ENCODE measurements at regions not wholly inside any gene's neighbourhood (a gene's known extent, or its start where the extent isn't known, plus 50 kb on each side); places are given as distances from the start of the nearest gene placed in this dataset.

- Histone ChIP-seq H3K9me3 (ENCODE audit: control insufficient read depth, low read length) (no peaks in the 10 kb centered on the region), H3K36me3 (ENCODE audit: control insufficient read depth, insufficient read depth, low read length) (no peaks in the 10 kb centered on the region), H3K4me3 (ENCODE audit: low read length) (no peak overlapping the region), H3K4me1 (ENCODE audit: control insufficient read depth, insufficient read depth, low read length) (no peaks in the 10 kb centered on the region), H3K9ac (ENCODE audit: low read length) (no peak overlapping the region), H3K27me3 (ENCODE audit: control insufficient read depth, insufficient read depth, low read length) (no peaks in the 10 kb centered on the region)
These were observed 243.4 kb downstream of the ZNF516 start for GRCh38 chr18:76251691-76252090.

DNA sequence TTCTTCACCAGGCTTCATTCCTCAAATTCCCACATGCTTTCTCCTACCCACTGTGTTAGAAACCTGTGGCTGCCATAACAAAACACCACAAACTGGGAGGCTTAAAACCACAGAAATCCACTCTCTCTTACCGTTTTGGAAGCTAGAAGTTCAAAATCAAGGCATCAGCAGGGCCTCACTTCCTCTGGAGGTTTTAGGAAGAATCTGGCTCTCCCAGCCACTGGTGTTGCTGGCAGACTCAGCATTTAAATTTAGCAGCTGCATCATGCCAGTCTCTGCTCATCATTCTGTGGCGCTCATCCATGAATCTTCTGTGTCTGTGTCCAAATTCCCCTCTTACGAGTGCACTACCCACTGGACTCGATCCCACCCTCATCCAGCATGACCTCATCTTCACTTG, 248.5 kb downstream of the ZNF516 start:
- H3K4me3 ChIP-seq (ENCODE audit: low read length) = no peak overlapping the region

DNA sequence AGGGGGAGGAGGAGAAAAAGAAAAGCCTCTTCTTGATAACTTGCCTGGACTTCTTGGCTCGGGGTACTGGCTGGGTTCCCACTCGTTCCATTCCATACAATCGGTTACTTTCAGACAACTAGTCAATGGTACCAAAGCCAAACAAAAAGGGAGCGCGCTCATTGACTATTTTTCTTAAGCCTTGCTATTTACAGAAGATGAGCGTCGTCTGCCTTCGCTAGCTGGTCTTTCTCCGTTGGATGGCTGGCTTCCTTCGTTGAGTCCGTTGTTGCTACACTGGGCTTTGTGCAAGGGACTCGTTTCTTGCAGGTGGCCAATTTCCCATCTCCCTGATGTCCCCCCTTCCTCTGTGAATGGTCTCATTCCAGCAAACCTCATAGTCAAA, 260.4 kb downstream of the ZNF516 start:
- Histone ChIP-seq H3K9me3 (ENCODE audit: control insufficient read depth, low read length) (no peaks in the 10 kb centered on the region), H3K27me3 (ENCODE audit: control insufficient read depth, insufficient read depth, low read length) (no peaks in the 10 kb centered on the region), H3K9ac (ENCODE audit: low read length) (no peak overlapping the region), H3K4me3 (ENCODE audit: low read length) (no peak overlapping the region), H3K4me1 (ENCODE audit: control insufficient read depth, insufficient read depth, low read length) (no peaks in the 10 kb centered on the region), H3K36me3 (ENCODE audit: control insufficient read depth, insufficient read depth, low read length) (no peaks in the 10 kb centered on the region)

More for the DNA sequence above, 248.5 kb downstream of the ZNF516 start:
- Histone ChIP-seq H3K4me1 (ENCODE audit: control insufficient read depth, insufficient read depth, low read length) (no peaks in the 10 kb centered on the region), H3K9ac (ENCODE audit: low read length) (no peak overlapping the region), H3K9me3 (ENCODE audit: control insufficient read depth, low read length) (no peaks in the 10 kb centered on the region), H3K36me3 (ENCODE audit: control insufficient read depth, insufficient read depth, low read length) (no peaks in the 10 kb centered on the region), H3K27me3 (ENCODE audit: control insufficient read depth, insufficient read depth, low read length) (no peaks in the 10 kb centered on the region)

- Histone ChIP-seq H3K9ac (ENCODE audit: low read length) (no peak overlapping the region), H3K27me3 (ENCODE audit: control insufficient read depth, insufficient read depth, low read length) (no peaks in the 10 kb centered on the region), H3K36me3 (ENCODE audit: control insufficient read depth, insufficient read depth, low read length) (no peaks in the 10 kb centered on the region), H3K9me3 (ENCODE audit: control insufficient read depth, low read length) (no peaks in the 10 kb centered on the region), H3K4me1 (ENCODE audit: control insufficient read depth, insufficient read depth, low read length) (no peaks in the 10 kb centered on the region), H3K4me3 (ENCODE audit: low read length) (no peak overlapping the region)
These were observed 261.0 kb downstream of the ZNF516 start for GRCh38 chr18:76233876-76234675.

- Histone ChIP-seq H3K4me1 (ENCODE audit: control insufficient read depth, insufficient read depth, low read length) (no peaks in the 10 kb centered on the region), H3K9me3 (ENCODE audit: control insufficient read depth, low read length) (no peaks in the 10 kb centered on the region), H3K27me3 (ENCODE audit: control insufficient read depth, insufficient read depth, low read length) (no peaks in the 10 kb centered on the region), H3K4me3 (ENCODE audit: low read length) (no peak overlapping the region), H3K9ac (ENCODE audit: low read length) (no peak overlapping the region), H3K36me3 (ENCODE audit: control insufficient read depth, insufficient read depth, low read length) (no peaks in the 10 kb centered on the region)
These were observed 261.6 kb downstream of the ZNF516 start for GRCh38 chr18:76233406-76233805.

GRCh38 chr18:76232779-76233178, 262.3 kb downstream of the ZNF516 start:
- Histone ChIP-seq H3K9ac (ENCODE audit: low read length) (no peak overlapping the region), H3K4me3 (ENCODE audit: low read length) (no peak overlapping the region), H3K27me3 (ENCODE audit: control insufficient read depth, insufficient read depth, low read length) (no peaks in the 10 kb centered on the region), H3K36me3 (ENCODE audit: control insufficient read depth, insufficient read depth, low read length) (no peaks in the 10 kb centered on the region), H3K9me3 (ENCODE audit: control insufficient read depth, low read length) (no peaks in the 10 kb centered on the region), H3K4me1 (ENCODE audit: control insufficient read depth, insufficient read depth, low read length) (no peaks in the 10 kb centered on the region)

GRCh38 chr18:76232010-76232409, 263.0 kb downstream of the ZNF516 start:
- no peak overlapping the region for H3K9ac ChIP-seq (ENCODE audit: low read length)
- H3K27me3 ChIP-seq (ENCODE audit: control insufficient read depth, insufficient read depth, low read length) = no peaks in the 10 kb centered on the region
- H3K36me3 ChIP-seq (ENCODE audit: control insufficient read depth, insufficient read depth, low read length) = no peaks in the 10 kb centered on the region
- no peaks in the 10 kb centered on the region for H3K9me3 ChIP-seq (ENCODE audit: control insufficient read depth, low read length)
- H3K4me3 ChIP-seq (ENCODE audit: low read length) = no peak overlapping the region
- H3K4me1 ChIP-seq (ENCODE audit: control insufficient read depth, insufficient read depth, low read length) = no peaks in the 10 kb centered on the region

- H3K27me3 ChIP-seq (ENCODE audit: control insufficient read depth, insufficient read depth, low read length) = no peaks in the 10 kb centered on the region
- H3K4me1 ChIP-seq (ENCODE audit: control insufficient read depth, insufficient read depth, low read length) = no peaks in the 10 kb centered on the region
- H3K9ac ChIP-seq (ENCODE audit: low read length) = no peak overlapping the region
- no peaks in the 10 kb centered on the region for H3K36me3 ChIP-seq (ENCODE audit: control insufficient read depth, insufficient read depth, low read length)
- no peaks in the 10 kb centered on the region for H3K9me3 ChIP-seq (ENCODE audit: control insufficient read depth, low read length)
- H3K4me3 ChIP-seq (ENCODE audit: low read length) = no peak overlapping the region
These were observed 263.6 kb downstream of the ZNF516 start for GRCh38 chr18:76231402-76231801.

- Histone ChIP-seq H3K4me1 (ENCODE audit: control insufficient read depth, insufficient read depth, low read length) (no peaks in the 10 kb centered on the region), H3K36me3 (ENCODE audit: control insufficient read depth, insufficient read depth, low read length) (no peaks in the 10 kb centered on the region), H3K9ac (ENCODE audit: low read length) (no peak overlapping the region), H3K9me3 (ENCODE audit: control insufficient read depth, low read length) (no peaks in the 10 kb centered on the region), H3K4me3 (ENCODE audit: low read length) (no peak overlapping the region), H3K27me3 (ENCODE audit: control insufficient read depth, insufficient read depth, low read length) (no peaks in the 10 kb centered on the region)
These were observed 264.3 kb downstream of the ZNF516 start for GRCh38 chr18:76230791-76231190.

GRCh38 chr18:76228716-76229115, 266.3 kb downstream of the ZNF516 start:
- Histone ChIP-seq H3K27me3 (ENCODE audit: control insufficient read depth, insufficient read depth, low read length) (no peaks in the 10 kb centered on the region), H3K36me3 (ENCODE audit: control insufficient read depth, insufficient read depth, low read length) (no peaks in the 10 kb centered on the region), H3K4me1 (ENCODE audit: control insufficient read depth, insufficient read depth, low read length) (no peaks in the 10 kb centered on the region), H3K9ac (ENCODE audit: low read length) (no peak overlapping the region), H3K9me3 (ENCODE audit: control insufficient read depth, low read length) (no peaks in the 10 kb centered on the region), H3K4me3 (ENCODE audit: low read length) (no peak overlapping the region)

DNA sequence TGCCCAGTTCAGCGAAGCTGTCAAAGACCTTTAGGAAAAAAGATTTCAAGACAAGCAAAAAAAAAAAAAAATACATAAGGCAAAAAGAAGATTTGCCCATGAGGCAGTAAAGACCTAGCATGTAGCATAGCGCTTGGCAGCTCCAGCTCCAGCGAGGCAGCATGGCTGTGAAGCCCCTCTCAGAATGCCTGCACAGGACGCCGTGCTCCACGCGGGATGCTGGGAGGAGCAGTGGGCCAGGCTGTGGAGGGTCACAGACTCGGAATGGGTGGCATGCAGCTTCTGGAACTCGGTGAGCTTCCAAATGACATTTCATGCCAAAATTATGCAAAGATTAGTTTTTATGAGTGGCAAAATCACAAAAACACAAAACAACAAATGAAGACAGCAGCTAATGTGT, 267.3 kb downstream of the ZNF516 start:
- no peak overlapping the region for H3K4me3 ChIP-seq (ENCODE audit: low read length)
- H3K27me3 ChIP-seq (ENCODE audit: control insufficient read depth, insufficient read depth, low read length) = no peaks in the 10 kb centered on the region
- H3K9ac ChIP-seq (ENCODE audit: low read length) = no peak overlapping the region
- no peaks in the 10 kb centered on the region for H3K36me3 ChIP-seq (ENCODE audit: control insufficient read depth, insufficient read depth, low read length)
- H3K4me1 ChIP-seq (ENCODE audit: control insufficient read depth, insufficient read depth, low read length) = no peaks in the 10 kb centered on the region
- H3K9me3 ChIP-seq (ENCODE audit: control insufficient read depth, low read length) = no peaks in the 10 kb centered on the region

DNA sequence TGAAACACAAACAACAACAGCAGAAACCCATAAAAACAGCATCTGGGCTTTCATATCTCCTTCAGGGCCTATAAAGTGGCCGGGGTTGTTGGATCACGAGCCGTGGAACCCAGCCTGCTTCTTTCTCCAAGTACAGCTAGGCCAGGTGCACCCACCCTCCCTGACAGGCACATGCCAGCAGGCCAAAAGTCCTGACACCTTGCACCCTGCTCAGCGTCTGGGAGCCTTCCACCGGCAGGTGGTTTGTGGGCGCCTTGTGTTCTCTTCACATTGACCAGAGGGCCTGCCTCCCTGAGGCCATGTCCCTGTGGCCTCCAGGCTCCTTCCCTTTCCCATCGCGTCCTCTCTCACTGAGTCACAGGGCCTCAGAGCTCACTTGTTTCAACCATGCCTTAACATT, 271.6 kb downstream of the ZNF516 start:
- Histone ChIP-seq H3K36me3 (ENCODE audit: control insufficient read depth, insufficient read depth, low read length) (no peaks in the 10 kb centered on the region), H3K4me3 (ENCODE audit: low read length) (no peak overlapping the region), H3K9ac (ENCODE audit: low read length) (no peak overlapping the region)

DNA sequence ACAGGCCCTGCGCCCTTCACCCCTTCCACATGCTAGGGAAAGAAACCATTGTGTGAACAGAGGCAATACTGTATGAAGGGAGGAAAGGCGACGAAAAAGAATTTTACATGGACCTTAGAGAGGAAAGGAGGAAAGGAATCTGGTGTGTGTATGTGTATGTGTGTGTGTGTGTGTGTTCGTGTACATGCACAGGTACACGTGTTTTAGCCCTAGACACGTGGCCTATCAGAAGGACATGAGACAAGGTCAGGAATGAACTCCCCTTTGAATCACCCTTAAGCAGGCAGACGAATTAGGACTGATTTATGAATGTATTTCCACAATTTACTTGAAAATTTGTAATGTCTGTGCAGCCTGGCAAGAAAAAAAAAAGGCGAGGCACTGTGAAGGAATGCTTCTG, 276.0 kb downstream of the ZNF516 start:
- Histone ChIP-seq H3K9ac (ENCODE audit: low read length) (no peak overlapping the region), H3K4me3 (ENCODE audit: low read length) (no peak overlapping the region), H3K36me3 (ENCODE audit: control insufficient read depth, insufficient read depth, low read length) (no peaks in the 10 kb centered on the region), H3K27me3 (ENCODE audit: control insufficient read depth, insufficient read depth, low read length) (no peaks in the 10 kb centered on the region), H3K9me3 (ENCODE audit: control insufficient read depth, low read length) (no peaks in the 10 kb centered on the region), H3K4me1 (ENCODE audit: control insufficient read depth, insufficient read depth, low read length) (no peaks in the 10 kb centered on the region)

More for the DNA sequence above, 271.6 kb downstream of the ZNF516 start:
- no peaks in the 10 kb centered on the region for H3K27me3 ChIP-seq (ENCODE audit: control insufficient read depth, insufficient read depth, low read length)
- H3K4me1 ChIP-seq (ENCODE audit: control insufficient read depth, insufficient read depth, low read length) = no peaks in the 10 kb centered on the region
- H3K9me3 ChIP-seq (ENCODE audit: control insufficient read depth, low read length) = no peaks in the 10 kb centered on the region

Data from mucosa of stomach (tissue), 1 donor.